ENCODE measurements at regions not wholly inside any gene's neighbourhood (a gene's known extent, or its start where the extent isn't known, plus 50 kb on each side); places are given as distances from the start of the nearest gene placed in this dataset.

GRCh38 chr2:21800356-21800755, 676.6 kb downstream of the TDRD15 start:
- no peak for TF ChIP-seq CTCF (IDR thresholded peaks at IDR 0.05)
- no peak for TF ChIP-seq POLR2A (IDR thresholded peaks at IDR 0.05)
